Sigmoid colon (tissue), 6 donors: ENCODE measurements at regions not wholly inside any gene's neighbourhood (a gene's known extent, or its start where the extent isn't known, plus 50 kb on each side); places are given as distances from the start of the nearest gene placed in this dataset.

Source experiments
- DNase-seq: peaks from one replicate; pipeline ENCODE4 v3.0.0-alpha.2; 2019
- H3K27ac ChIP-seq, 4 donors: fragments of 200-600 bp; sonication (generic); one replicate each; pipeline ENCODE4 v1.5.1; 2016 to 2019; ENCODE audit warnings: mild to moderate bottlenecking in 1 of 4
- H3K27me3 ChIP-seq, 3 donors: fragments of 200-600 bp; sonication (generic); one replicate each; pipeline ENCODE4 v1.5.1; 2019; ENCODE audit warnings: mild to moderate bottlenecking in 1 of 3
- H3K36me3 ChIP-seq, 4 donors: fragments of 200-600 bp; sonication (generic); one replicate each; pipeline ENCODE4 v1.5.1; 2016 to 2019
- H3K4me1 ChIP-seq, 4 donors: fragments of 200-600 bp; sonication (generic); one replicate each; pipeline ENCODE4 v1.5.1; 2017 to 2019
- H3K4me3 ChIP-seq, 4 donors: fragments of 200-600 bp; sonication (generic); one replicate each; pipeline ENCODE4 v1.5.1; 2017 to 2019; ENCODE audit warnings: mild to moderate bottlenecking in 2 of 4, moderate library complexity in 1 of 4
- H3K9me3 ChIP-seq, 4 donors: fragments of 200-600 bp in 3 of 4; sonication (generic) in 3 of 4; one replicate each; pipeline versions ENCODE4 v1.5.1 to v1.6.1; 2013 to 2019
- CTCF ChIP-seq, 4 experiments: fragments of 450-650 bp in 3 of 4; fragments of 200-600 bp in 1 of 4; IDR thresholded peaks; one replicate each; pipeline ENCODE4 v1.5.1; 2016 to 2019; ENCODE audit warnings: antibody characterized with exemption in 4 of 4, mild to moderate bottlenecking in 3 of 4, moderate library complexity in 2 of 4
- EP300 ChIP-seq, 4 donors: sonication (generic); formaldehyde crosslinking; IDR thresholded peaks; one replicate each; pipeline ENCODE4 v1.6.1; 2017; ENCODE audit warnings: antibody characterized with exemption in 4 of 4
- POLR2A ChIP-seq, 2 donors: fragments of 450-650 bp; IDR thresholded peaks; one replicate each; pipeline ENCODE4 v1.6.1; 2016; ENCODE audit warnings: antibody characterized with exemption in 2 of 2, mild to moderate bottlenecking in 2 of 2, moderate library complexity in 2 of 2
- POLR2AphosphoS5 ChIP-seq, 4 donors: sonication (generic); formaldehyde crosslinking; IDR thresholded peaks; one replicate each; pipeline ENCODE4 v1.6.1; 2017; ENCODE audit warnings: antibody characterized with exemption in 4 of 4
- WGBS, 2 donors: extraction: QIAGEN DNeasy Blood & Tissue Kit; methylation state at CpG; one replicate each; pipeline ENCODE4 v1.1.7; 2013; 5-methylcytosine and 5-hydroxymethylcytosine counted together
- intact Hi-C: fragments of 100-400 bp; cut with DNase I; formaldehyde crosslinking; loops from one replicate; pipeline ENCODE4 v1.15.1; 2023
- donor health status: healthy with polysubstance abuse.
- donor health status: healthy.

GRCh38 chr5:99104538-99105132 lies 175.8 kb upstream of the CHD1 start:
- Histone ChIP-seq H3K27ac (no peak overlapping the region), H3K27me3 (no peaks in the 10 kb centered on the region), H3K36me3 (no peaks in the 10 kb centered on the region), H3K4me3 (no peak overlapping the region), H3K4me1 (peaks cover 0 to 12% (median 0%) of the 10 kb centered on the region in 4 donors), H3K9me3 (no peaks in the 10 kb centered on the region)
- TF ChIP-seq POLR2A (IDR thresholded peaks at IDR 0.05) (no peak), CTCF (IDR thresholded peaks at IDR 0.05) (peak in 3 of 4 experiments; percentile 49 to 60 (median 51))
- WGBS, 2 donors, result 1 to 7% methylated on average over 2 of the region's 2 CpGs
- intact Hi-C loops, result no loop called here
- DNase-seq, result no peak

- 13 to 47% methylated on average over 3 of the region's 3 CpGs for WGBS, 2 donors
- Histone ChIP-seq H3K9me3 (no peaks in the 10 kb centered on the region), H3K27me3 (no peaks in the 10 kb centered on the region), H3K36me3 (no peaks in the 10 kb centered on the region), H3K4me1 (peaks cover 0 to 12% (median 0%) of the 10 kb centered on the region in 4 donors), H3K4me3 (no peak overlapping the region), H3K27ac (no peak overlapping the region)
- TF ChIP-seq CTCF (IDR thresholded peaks at IDR 0.05), result no peak
- no peak for TF ChIP-seq POLR2AphosphoS5 (IDR thresholded peaks at IDR 0.05)
- TF ChIP-seq POLR2A (IDR thresholded peaks at IDR 0.05), result no peak
- no peak for TF ChIP-seq EP300 (IDR thresholded peaks at IDR 0.05)
- DNase-seq, result no peak
- intact Hi-C loops, result no loop called here
These were observed 173.4 kb upstream of the CHD1 start for GRCh38 chr5:99102073-99102697.

GRCh38 chr5:99099691-99100090 lies 170.9 kb upstream of the CHD1 start:
- intact Hi-C loops, result no loop called here
- TF ChIP-seq POLR2A (IDR thresholded peaks at IDR 0.05) (no peak), CTCF (IDR thresholded peaks at IDR 0.05) (no peak), EP300 (IDR thresholded peaks at IDR 0.05) (no peak), POLR2AphosphoS5 (IDR thresholded peaks at IDR 0.05) (no peak)
- Histone ChIP-seq H3K27ac (no peak overlapping the region), H3K36me3 (no peaks in the 10 kb centered on the region), H3K27me3 (no peaks in the 10 kb centered on the region), H3K4me1 (peaks cover 0 to under 1% (median 0%) of the 10 kb centered on the region in 4 donors), H3K4me3 (no peak overlapping the region), H3K9me3 (no peaks in the 10 kb centered on the region)
- DNase-seq, result no peak

- Histone ChIP-seq H3K4me3 (no peak overlapping the region), H3K9me3 (no peaks in the 10 kb centered on the region), H3K36me3 (no peaks in the 10 kb centered on the region), H3K27ac (no peak overlapping the region), H3K27me3 (no peaks in the 10 kb centered on the region), H3K4me1 (no peaks in the 10 kb centered on the region)
- DNase-seq, result no peak
- intact Hi-C loops, result no loop called here
- 91 to 94% methylated on average over 2 of the region's 2 CpGs for WGBS, 2 donors
- TF ChIP-seq POLR2AphosphoS5 (IDR thresholded peaks at IDR 0.05), result no peak
- no peak for TF ChIP-seq POLR2A (IDR thresholded peaks at IDR 0.05)
- no peak for TF ChIP-seq EP300 (IDR thresholded peaks at IDR 0.05)
- no peak for TF ChIP-seq CTCF (IDR thresholded peaks at IDR 0.05)
These were observed 161.2 kb upstream of the CHD1 start for GRCh38 chr5:99089822-99090549.
